ENCODE measurements at regions not wholly inside any gene's neighbourhood (a gene's known extent, or its start where the extent isn't known, plus 50 kb on each side); places are given as distances from the start of the nearest gene placed in this dataset.

- no peak overlapping the region for H3K9ac ChIP-seq (ENCODE audit: low read length in 3 of 3)
- DNase-seq (no peak), FAIRE-seq (no peak)
- peaks cover 0 to 4% (median 0%) of the 10 kb centered on the region in 3 donors for H3K9me3 ChIP-seq (ENCODE audit: control insufficient read depth in 2 of 3, insufficient read depth in 1 of 3, low read length in 3 of 3)
- TF ChIP-seq, protein P1, sequence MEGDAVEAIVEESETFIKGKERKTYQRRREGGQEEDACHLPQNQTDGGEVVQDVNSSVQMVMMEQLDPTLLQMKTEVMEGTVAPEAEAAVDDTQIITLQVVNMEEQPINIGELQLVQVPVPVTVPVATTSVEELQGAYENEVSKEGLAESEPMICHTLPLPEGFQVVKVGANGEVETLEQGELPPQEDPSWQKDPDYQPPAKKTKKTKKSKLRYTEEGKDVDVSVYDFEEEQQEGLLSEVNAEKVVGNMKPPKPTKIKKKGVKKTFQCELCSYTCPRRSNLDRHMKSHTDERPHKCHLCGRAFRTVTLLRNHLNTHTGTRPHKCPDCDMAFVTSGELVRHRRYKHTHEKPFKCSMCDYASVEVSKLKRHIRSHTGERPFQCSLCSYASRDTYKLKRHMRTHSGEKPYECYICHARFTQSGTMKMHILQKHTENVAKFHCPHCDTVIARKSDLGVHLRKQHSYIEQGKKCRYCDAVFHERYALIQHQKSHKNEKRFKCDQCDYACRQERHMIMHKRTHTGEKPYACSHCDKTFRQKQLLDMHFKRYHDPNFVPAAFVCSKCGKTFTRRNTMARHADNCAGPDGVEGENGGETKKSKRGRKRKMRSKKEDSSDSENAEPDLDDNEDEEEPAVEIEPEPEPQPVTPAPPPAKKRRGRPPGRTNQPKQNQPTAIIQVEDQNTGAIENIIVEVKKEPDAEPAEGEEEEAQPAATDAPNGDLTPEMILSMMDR (IDR thresholded peaks at IDR 0.05; ENCODE audit: borderline replicate concordance, extremely low read depth, insufficient read depth): no peak
- intact Hi-C loops (cut with DNase I): no loop called here
- no peaks in the 10 kb centered on the region for H3K4me1 ChIP-seq (ENCODE audit: control insufficient read depth in 2 of 3, insufficient read depth in 2 of 3, low read depth in 1 of 3, low read length in 3 of 3)
- H3K4me3 ChIP-seq (ENCODE audit: low read length in 3 of 3): no peak overlapping the region
- H3K36me3 ChIP-seq (ENCODE audit: control insufficient read depth in 2 of 3, insufficient read depth in 3 of 3, low read length in 3 of 3): no peaks in the 10 kb centered on the region
- H3K27me3 ChIP-seq (ENCODE audit: control insufficient read depth, insufficient read depth, low read length): no peaks in the 10 kb centered on the region
- H3K27ac ChIP-seq (ENCODE audit: low read depth in 2 of 2, low read length in 2 of 2): no peak overlapping the region
Measured at GRCh38 chr18:1244397-1245122, 339.9 kb downstream of the ADCYAP1 start.

- Histone ChIP-seq H3K9ac (ENCODE audit: low read length in 3 of 3) (no peak overlapping the region), H3K36me3 (ENCODE audit: control insufficient read depth in 2 of 3, insufficient read depth in 3 of 3, low read length in 3 of 3) (no peaks in the 10 kb centered on the region), H3K4me3 (ENCODE audit: low read length in 3 of 3) (no peak overlapping the region), H3K9me3 (ENCODE audit: control insufficient read depth in 2 of 3, insufficient read depth in 1 of 3, low read length in 3 of 3) (peaks cover 0 to 4% (median 0%) of the 10 kb centered on the region in 3 donors), H3K4me1 (ENCODE audit: control insufficient read depth in 2 of 3, insufficient read depth in 2 of 3, low read depth in 1 of 3, low read length in 3 of 3) (no peaks in the 10 kb centered on the region), H3K27me3 (ENCODE audit: control insufficient read depth, insufficient read depth, low read length) (no peaks in the 10 kb centered on the region), H3K27ac (ENCODE audit: low read depth in 2 of 2, low read length in 2 of 2) (no peak overlapping the region)
- FAIRE-seq (no peak), DNase-seq (peak in 2 of 5 donors; percentile 2 to 49)
- TF ChIP-seq, protein P1 (IDR thresholded peaks at IDR 0.05; ENCODE audit: borderline replicate concordance, extremely low read depth, insufficient read depth): no peak
- intact Hi-C loops (cut with DNase I): no loop called here
Measured at GRCh38 chr18:1246827-1247226, 342.2 kb downstream of the ADCYAP1 start.

DNA sequence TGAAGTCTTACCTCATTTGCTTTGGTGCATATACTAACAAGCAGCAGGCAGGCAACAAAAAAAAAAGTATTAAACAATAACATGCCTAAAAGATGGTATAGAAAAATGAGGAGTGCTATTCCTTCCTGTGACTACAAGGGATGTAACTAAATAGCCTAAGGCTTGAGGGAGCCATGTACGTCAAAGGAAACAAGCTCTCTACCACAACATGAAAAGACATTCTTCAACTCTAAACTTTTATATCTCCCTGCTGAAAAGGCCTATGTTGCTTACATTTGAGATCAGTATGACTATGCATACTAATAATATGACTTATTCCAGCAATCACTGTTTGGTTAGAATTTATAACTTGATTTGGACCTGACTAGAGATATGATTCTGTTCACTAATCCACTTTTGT is 347.9 kb downstream of the ADCYAP1 start:
- Histone ChIP-seq H3K9ac (ENCODE audit: low read length in 3 of 3) (no peak overlapping the region), H3K4me3 (ENCODE audit: low read length in 3 of 3) (no peak overlapping the region), H3K27me3 (ENCODE audit: control insufficient read depth, insufficient read depth, low read length) (no peaks in the 10 kb centered on the region), H3K27ac (ENCODE audit: low read depth in 2 of 2, low read length in 2 of 2) (no peak overlapping the region), H3K36me3 (ENCODE audit: control insufficient read depth in 2 of 3, insufficient read depth in 3 of 3, low read length in 3 of 3) (no peaks in the 10 kb centered on the region), H3K4me1 (ENCODE audit: control insufficient read depth in 2 of 3, insufficient read depth in 2 of 3, low read depth in 1 of 3, low read length in 3 of 3) (no peaks in the 10 kb centered on the region), H3K9me3 (ENCODE audit: control insufficient read depth in 2 of 3, insufficient read depth in 1 of 3, low read length in 3 of 3) (no peaks in the 10 kb centered on the region)
- TF ChIP-seq, protein P1 (IDR thresholded peaks at IDR 0.05; ENCODE audit: borderline replicate concordance, extremely low read depth, insufficient read depth): no peak
- FAIRE-seq (no peak), DNase-seq (no peak)
- intact Hi-C loops (cut with DNase I): no loop called here

Data from kidney (tissue), 13 donors.